ENCODE measurements at regions not wholly inside any gene's neighbourhood (a gene's known extent, or its start where the extent isn't known, plus 50 kb on each side); places are given as distances from the start of the nearest gene placed in this dataset.

- no peak overlapping the region for H3K27ac ChIP-seq (ENCODE audit: low read length in 2 of 2)
- POLR2A ChIA-PET, result no interaction called here
- Mint-ChIP-seq H3K9me3 (ENCODE audit: insufficient read depth) (no peaks in the 10 kb centered on the region), H3K4me3 (no peak overlapping the region), H3K27me3 (no peaks in the 10 kb centered on the region), H3K27ac (no peak overlapping the region), H3K4me1 (no peaks in the 10 kb centered on the region)
- no peak overlapping the region for H3K4me3 ChIP-seq (ENCODE audit: control extremely low read depth in 1 of 5, extremely low read depth in 1 of 5, insufficient read depth in 1 of 5, low read depth in 2 of 5, low read length in 4 of 5)
- no peaks in the 10 kb centered on the region for H3K79me2 ChIP-seq (ENCODE audit: control insufficient read depth, insufficient read depth, low read length)
- CTCF ChIA-PET, result no interaction called here
- ATAC-seq (ENCODE audit: low read depth), result no peak
- no peaks in the 10 kb centered on the region for H3K36me3 ChIP-seq (replicated peaks in 1 of 2; ENCODE audit: control extremely low read depth in 1 of 2, control insufficient read depth in 1 of 2, extremely low read depth in 1 of 2, insufficient read depth in 2 of 2, low read length in 1 of 2)
- no peaks in the 10 kb centered on the region for H3K27me3 ChIP-seq (replicated peaks in 1 of 4; ENCODE audit: control extremely low read depth in 1 of 4, control insufficient read depth in 3 of 4, insufficient read depth in 4 of 4, low read length in 3 of 4)
- intact Hi-C loops (cut with micrococcal nuclease), result no loop called here
- no peaks in the 10 kb centered on the region for H4K20me1 ChIP-seq (ENCODE audit: control insufficient read depth, insufficient read depth, low read length, poor library complexity, severe bottlenecking)
- no peak overlapping the region for H2AFZ ChIP-seq (ENCODE audit: insufficient read depth, low read depth, low read length, poor library complexity, severe bottlenecking)
- no peak for DNase-seq
- TF ChIP-seq CTCF (IDR thresholded peaks at IDR 0.05), result no peak
- TF ChIP-seq EZH2 (IDR thresholded peaks at IDR 0.05; ENCODE audit: borderline replicate concordance, insufficient read depth, low read depth, low read length, poor library complexity, severe bottlenecking), result no peak
- 94% methylated on average over 2 of the region's 2 CpGs for WGBS (ENCODE audit: insufficient coverage)
- H3K9me3 ChIP-seq (ENCODE audit: control extremely low read depth in 1 of 3, control insufficient read depth in 2 of 3, insufficient read depth in 1 of 3, low read length in 2 of 3), result no peaks in the 10 kb centered on the region
- H3K4me1 ChIP-seq (ENCODE audit: control insufficient read depth in 2 of 2, insufficient read depth in 2 of 2, low read length in 2 of 2), result no peaks in the 10 kb centered on the region
- no peak overlapping the region for H3K4me2 ChIP-seq (replicated peaks; ENCODE audit: low read depth, low read length, poor library complexity, severe bottlenecking)
- no peak overlapping the region for H3K9ac ChIP-seq (ENCODE audit: low read length)
Measured at GRCh38 chr2:145551686-145552085, 1031.8 kb upstream of the ZEB2 start.

GRCh38 chr2:145548479-145548878 is 1028.6 kb upstream of the ZEB2 start:
- ATAC-seq (ENCODE audit: low read depth) (no peak), DNase-seq (no peak)
- H3K27me3 ChIP-seq (replicated peaks in 1 of 4; ENCODE audit: control extremely low read depth in 1 of 4, control insufficient read depth in 3 of 4, insufficient read depth in 4 of 4, low read length in 3 of 4), result no peaks in the 10 kb centered on the region
- H3K4me2 ChIP-seq (replicated peaks; ENCODE audit: low read depth, low read length, poor library complexity, severe bottlenecking), result no peak overlapping the region
- no peak overlapping the region for H3K27ac Mint-ChIP-seq
- no peak overlapping the region for H3K4me3 ChIP-seq (ENCODE audit: control extremely low read depth in 1 of 5, extremely low read depth in 1 of 5, insufficient read depth in 1 of 5, low read depth in 2 of 5, low read length in 4 of 5)
- no peak overlapping the region for H3K4me3 Mint-ChIP-seq
- no peak for TF ChIP-seq EZH2 (IDR thresholded peaks at IDR 0.05; ENCODE audit: borderline replicate concordance, insufficient read depth, low read depth, low read length, poor library complexity, severe bottlenecking)
- TF ChIP-seq CTCF (IDR thresholded peaks at IDR 0.05), result no peak
- H3K9ac ChIP-seq (ENCODE audit: low read length), result no peak overlapping the region
- CTCF ChIA-PET, result no interaction called here
- POLR2A ChIA-PET, result no interaction called here
- no peaks in the 10 kb centered on the region for H3K27me3 Mint-ChIP-seq
- no peak overlapping the region for H2AFZ ChIP-seq (ENCODE audit: insufficient read depth, low read depth, low read length, poor library complexity, severe bottlenecking)
- H3K27ac ChIP-seq (ENCODE audit: low read length in 2 of 2), result no peak overlapping the region
- no peaks in the 10 kb centered on the region for H4K20me1 ChIP-seq (ENCODE audit: control insufficient read depth, insufficient read depth, low read length, poor library complexity, severe bottlenecking)
- no peaks in the 10 kb centered on the region for H3K4me1 Mint-ChIP-seq
- H3K4me1 ChIP-seq (ENCODE audit: control insufficient read depth in 2 of 2, insufficient read depth in 2 of 2, low read length in 2 of 2), result no peaks in the 10 kb centered on the region
- H3K36me3 ChIP-seq (replicated peaks in 1 of 2; ENCODE audit: control extremely low read depth in 1 of 2, control insufficient read depth in 1 of 2, extremely low read depth in 1 of 2, insufficient read depth in 2 of 2, low read length in 1 of 2), result no peaks in the 10 kb centered on the region
- no peaks in the 10 kb centered on the region for H3K9me3 ChIP-seq (ENCODE audit: control extremely low read depth in 1 of 3, control insufficient read depth in 2 of 3, insufficient read depth in 1 of 3, low read length in 2 of 3)
- intact Hi-C loops (cut with micrococcal nuclease), result no loop called here
- H3K9me3 Mint-ChIP-seq (ENCODE audit: insufficient read depth), result peaks cover 5% of the 10 kb centered on the region
- no peaks in the 10 kb centered on the region for H3K79me2 ChIP-seq (ENCODE audit: control insufficient read depth, insufficient read depth, low read length)
- 90% methylated on average over 3 of the region's 8 CpGs for WGBS (ENCODE audit: insufficient coverage)
